ENCODE measurements at regions not wholly inside any gene's neighbourhood (a gene's known extent, or its start where the extent isn't known, plus 50 kb on each side); places are given as distances from the start of the nearest gene placed in this dataset.

DNA sequence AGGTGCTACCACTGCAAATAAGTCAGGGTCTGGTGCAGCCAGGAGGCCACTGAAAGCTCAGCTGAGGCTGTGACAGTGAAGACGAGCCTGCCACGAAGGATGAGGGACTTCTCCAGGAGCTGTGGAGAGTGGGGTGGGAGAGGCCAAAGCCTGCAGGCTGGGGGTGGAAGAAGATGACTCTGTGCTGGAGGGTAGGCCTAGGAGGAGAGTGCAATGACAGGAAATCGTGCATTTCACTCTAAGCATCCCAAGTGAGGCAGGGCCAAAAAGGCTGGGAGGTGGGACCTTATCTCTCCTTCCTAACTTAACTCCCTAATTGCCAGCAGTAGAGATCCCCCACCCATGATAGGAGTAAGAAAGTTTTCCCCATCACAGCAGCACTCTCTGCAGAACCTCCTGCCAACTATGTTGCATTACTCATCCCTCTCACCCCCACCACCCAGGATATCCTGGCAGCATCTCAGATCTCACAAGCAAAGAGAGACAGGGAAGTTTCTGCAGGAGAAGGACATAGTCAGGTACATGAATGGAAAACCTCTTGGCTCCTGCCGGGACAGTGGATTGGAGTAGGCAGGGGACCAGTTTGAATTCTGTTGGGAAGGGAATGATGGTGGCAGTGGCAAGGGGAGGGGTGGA, 466.2 kb downstream of the CDH26 start:
- Histone ChIP-seq H3K27me3 (ENCODE audit: control insufficient read depth, insufficient read depth, low read length) (no peaks in the 10 kb centered on the region), H3K36me3 (ENCODE audit: control insufficient read depth, insufficient read depth, low read length) (no peaks in the 10 kb centered on the region), H3K9me3 (ENCODE audit: control insufficient read depth, low read length) (no peaks in the 10 kb centered on the region), H3K4me1 (ENCODE audit: control insufficient read depth, insufficient read depth, low read length) (no peaks in the 10 kb centered on the region), H3K9ac (ENCODE audit: low read length) (no peak overlapping the region), H3K4me3 (ENCODE audit: low read length) (no peak overlapping the region)

- Histone ChIP-seq H3K4me1 (ENCODE audit: control insufficient read depth, insufficient read depth, low read length) (no peaks in the 10 kb centered on the region), H3K27me3 (ENCODE audit: control insufficient read depth, insufficient read depth, low read length) (no peaks in the 10 kb centered on the region), H3K36me3 (ENCODE audit: control insufficient read depth, insufficient read depth, low read length) (no peaks in the 10 kb centered on the region), H3K9me3 (ENCODE audit: control insufficient read depth, low read length) (no peaks in the 10 kb centered on the region), H3K4me3 (ENCODE audit: low read length) (no peak overlapping the region), H3K9ac (ENCODE audit: low read length) (no peak overlapping the region)
Observed at GRCh38 chr20:60427516-60427915, 469.3 kb downstream of the CDH26 start.

DNA sequence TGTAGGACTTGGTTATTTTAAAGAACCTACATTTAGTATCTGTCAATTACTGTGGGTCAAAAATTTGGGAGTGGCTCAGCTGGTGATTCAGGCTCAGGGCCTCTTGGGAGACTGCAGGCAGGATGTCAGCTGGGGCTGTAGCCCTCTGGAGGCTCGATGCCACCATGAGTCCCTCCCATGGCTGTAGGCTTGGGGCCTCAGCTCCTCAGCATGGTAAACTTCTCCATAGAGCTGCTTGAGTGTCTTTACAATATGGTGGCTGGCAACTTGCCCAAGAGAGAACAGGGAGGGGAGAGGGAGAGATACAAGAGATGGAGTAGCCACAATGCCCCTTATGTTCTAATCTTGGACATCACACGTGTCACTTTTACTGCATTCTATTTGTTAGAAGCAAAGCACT, 470.4 kb downstream of the CDH26 start:
- Histone ChIP-seq H3K4me1 (ENCODE audit: control insufficient read depth, insufficient read depth, low read length) (no peaks in the 10 kb centered on the region), H3K9me3 (ENCODE audit: control insufficient read depth, low read length) (no peaks in the 10 kb centered on the region), H3K4me3 (ENCODE audit: low read length) (no peak overlapping the region), H3K36me3 (ENCODE audit: control insufficient read depth, insufficient read depth, low read length) (no peaks in the 10 kb centered on the region), H3K9ac (ENCODE audit: low read length) (no peak overlapping the region), H3K27me3 (ENCODE audit: control insufficient read depth, insufficient read depth, low read length) (peaks cover 2% of the 10 kb centered on the region)

GRCh38 chr20:60430516-60431001, 472.3 kb downstream of the CDH26 start:
- no peak overlapping the region for H3K4me3 ChIP-seq (ENCODE audit: low read length)
- no peaks in the 10 kb centered on the region for H3K9me3 ChIP-seq (ENCODE audit: control insufficient read depth, low read length)
- H3K9ac ChIP-seq (ENCODE audit: low read length) = no peak overlapping the region
- peaks cover 2% of the 10 kb centered on the region for H3K27me3 ChIP-seq (ENCODE audit: control insufficient read depth, insufficient read depth, low read length)
- H3K4me1 ChIP-seq (ENCODE audit: control insufficient read depth, insufficient read depth, low read length) = no peaks in the 10 kb centered on the region
- H3K36me3 ChIP-seq (ENCODE audit: control insufficient read depth, insufficient read depth, low read length) = no peaks in the 10 kb centered on the region

DNA sequence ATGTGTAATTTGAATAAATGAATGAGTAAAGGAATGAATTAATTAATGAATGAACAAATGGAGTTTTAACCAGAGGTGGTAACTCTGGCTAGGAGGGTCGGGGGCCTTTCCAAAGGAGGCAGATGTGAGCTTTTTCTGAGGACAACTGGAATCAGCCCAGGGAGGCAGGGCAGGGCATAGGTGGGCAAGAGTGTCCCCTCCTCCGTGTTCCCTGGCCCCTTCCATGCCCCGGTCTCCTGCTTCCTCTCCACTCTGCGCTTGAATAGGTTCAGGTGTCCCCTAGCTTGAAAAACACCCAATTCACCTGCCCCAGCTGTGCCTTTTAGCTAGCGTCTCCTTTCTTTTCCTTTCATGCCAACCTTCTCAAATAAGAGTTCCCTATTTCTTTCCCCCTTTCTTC, 473.1 kb downstream of the CDH26 start:
- no peaks in the 10 kb centered on the region for H3K36me3 ChIP-seq (ENCODE audit: control insufficient read depth, insufficient read depth, low read length)
- no peaks in the 10 kb centered on the region for H3K4me1 ChIP-seq (ENCODE audit: control insufficient read depth, insufficient read depth, low read length)
- no peaks in the 10 kb centered on the region for H3K9me3 ChIP-seq (ENCODE audit: control insufficient read depth, low read length)
- peaks cover 2% of the 10 kb centered on the region for H3K27me3 ChIP-seq (ENCODE audit: control insufficient read depth, insufficient read depth, low read length)
- no peak overlapping the region for H3K9ac ChIP-seq (ENCODE audit: low read length)
- no peak overlapping the region for H3K4me3 ChIP-seq (ENCODE audit: low read length)

GRCh38 chr20:60437418-60437817, 479.2 kb downstream of the CDH26 start:
- Histone ChIP-seq H3K9me3 (ENCODE audit: control insufficient read depth, low read length) (no peaks in the 10 kb centered on the region), H3K4me1 (ENCODE audit: control insufficient read depth, insufficient read depth, low read length) (no peaks in the 10 kb centered on the region), H3K9ac (ENCODE audit: low read length) (no peak overlapping the region), H3K4me3 (ENCODE audit: low read length) (no peak overlapping the region), H3K27me3 (ENCODE audit: control insufficient read depth, insufficient read depth, low read length) (peaks cover 2% of the 10 kb centered on the region), H3K36me3 (ENCODE audit: control insufficient read depth, insufficient read depth, low read length) (no peaks in the 10 kb centered on the region)

- Histone ChIP-seq H3K4me1 (ENCODE audit: control insufficient read depth, insufficient read depth, low read length) (no peaks in the 10 kb centered on the region), H3K27me3 (ENCODE audit: control insufficient read depth, insufficient read depth, low read length) (no peaks in the 10 kb centered on the region), H3K9ac (ENCODE audit: low read length) (no peak overlapping the region), H3K9me3 (ENCODE audit: control insufficient read depth, low read length) (no peaks in the 10 kb centered on the region), H3K36me3 (ENCODE audit: control insufficient read depth, insufficient read depth, low read length) (no peaks in the 10 kb centered on the region), H3K4me3 (ENCODE audit: low read length) (no peak overlapping the region)
Observed at GRCh38 chr20:60446267-60447111, 488.3 kb downstream of the CDH26 start.

DNA sequence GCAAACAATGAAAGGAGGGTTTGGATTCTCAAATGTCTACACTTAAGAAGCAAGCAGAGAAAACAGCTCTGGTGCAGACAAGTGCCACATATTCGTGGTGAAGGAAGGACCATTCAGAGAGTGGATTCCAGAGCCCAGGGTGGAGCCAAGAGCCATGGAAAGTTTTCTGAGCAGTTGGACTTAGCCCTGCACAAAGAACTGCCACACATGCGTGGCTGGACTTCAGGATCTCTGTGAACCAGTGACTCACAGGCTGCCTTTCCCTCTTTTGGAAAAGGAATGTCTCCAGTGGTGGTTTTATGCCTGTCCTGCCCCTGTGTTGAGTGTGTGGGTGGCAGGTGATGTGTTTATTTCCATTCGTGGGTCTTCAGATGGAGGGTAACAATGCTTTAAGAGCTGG, 489.5 kb downstream of the CDH26 start:
- H3K9ac ChIP-seq (ENCODE audit: low read length) = no peak overlapping the region
- no peaks in the 10 kb centered on the region for H3K4me1 ChIP-seq (ENCODE audit: control insufficient read depth, insufficient read depth, low read length)
- no peaks in the 10 kb centered on the region for H3K27me3 ChIP-seq (ENCODE audit: control insufficient read depth, insufficient read depth, low read length)
- H3K36me3 ChIP-seq (ENCODE audit: control insufficient read depth, insufficient read depth, low read length) = no peaks in the 10 kb centered on the region
- no peaks in the 10 kb centered on the region for H3K9me3 ChIP-seq (ENCODE audit: control insufficient read depth, low read length)
- H3K4me3 ChIP-seq (ENCODE audit: low read length) = no peak overlapping the region

- Histone ChIP-seq H3K27me3 (ENCODE audit: control insufficient read depth, insufficient read depth, low read length) (no peaks in the 10 kb centered on the region), H3K9ac (ENCODE audit: low read length) (no peak overlapping the region), H3K4me3 (ENCODE audit: low read length) (no peak overlapping the region), H3K36me3 (ENCODE audit: control insufficient read depth, insufficient read depth, low read length) (no peaks in the 10 kb centered on the region), H3K9me3 (ENCODE audit: control insufficient read depth, low read length) (no peaks in the 10 kb centered on the region), H3K4me1 (ENCODE audit: control insufficient read depth, insufficient read depth, low read length) (no peaks in the 10 kb centered on the region)
Observed at GRCh38 chr20:60453388-60454246, 495.4 kb downstream of the CDH26 start.

GRCh38 chr20:60454491-60454890, 496.3 kb downstream of the CDH26 start:
- no peak overlapping the region for H3K4me3 ChIP-seq (ENCODE audit: low read length)
- no peaks in the 10 kb centered on the region for H3K27me3 ChIP-seq (ENCODE audit: control insufficient read depth, insufficient read depth, low read length)
- no peaks in the 10 kb centered on the region for H3K36me3 ChIP-seq (ENCODE audit: control insufficient read depth, insufficient read depth, low read length)
- H3K9me3 ChIP-seq (ENCODE audit: control insufficient read depth, low read length) = no peaks in the 10 kb centered on the region
- H3K4me1 ChIP-seq (ENCODE audit: control insufficient read depth, insufficient read depth, low read length) = no peaks in the 10 kb centered on the region
- H3K9ac ChIP-seq (ENCODE audit: low read length) = no peak overlapping the region

DNA sequence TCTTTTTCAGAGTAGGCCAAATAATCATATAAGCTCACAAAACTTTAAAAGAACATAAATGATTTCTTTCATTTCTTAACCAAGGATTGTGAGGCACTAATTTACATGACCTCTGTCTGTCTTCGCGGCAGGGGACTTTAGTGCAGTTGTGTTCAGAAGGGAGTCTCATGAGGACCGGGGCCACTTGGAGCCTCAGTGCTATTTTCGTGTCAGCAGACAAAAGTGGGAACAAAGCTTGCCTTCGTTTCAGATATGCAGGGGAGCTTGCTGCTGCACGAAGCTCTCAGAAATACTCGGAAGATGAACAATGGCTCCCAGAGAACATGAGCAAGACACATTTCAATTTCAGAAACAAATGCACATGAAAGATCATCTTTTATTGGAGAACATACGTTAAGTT, 497.0 kb downstream of the CDH26 start:
- Histone ChIP-seq H3K36me3 (ENCODE audit: control insufficient read depth, insufficient read depth, low read length) (no peaks in the 10 kb centered on the region), H3K4me3 (ENCODE audit: low read length) (no peak overlapping the region), H3K9ac (ENCODE audit: low read length) (no peak overlapping the region), H3K4me1 (ENCODE audit: control insufficient read depth, insufficient read depth, low read length) (no peaks in the 10 kb centered on the region), H3K27me3 (ENCODE audit: control insufficient read depth, insufficient read depth, low read length) (no peaks in the 10 kb centered on the region), H3K9me3 (ENCODE audit: control insufficient read depth, low read length) (no peaks in the 10 kb centered on the region)

DNA sequence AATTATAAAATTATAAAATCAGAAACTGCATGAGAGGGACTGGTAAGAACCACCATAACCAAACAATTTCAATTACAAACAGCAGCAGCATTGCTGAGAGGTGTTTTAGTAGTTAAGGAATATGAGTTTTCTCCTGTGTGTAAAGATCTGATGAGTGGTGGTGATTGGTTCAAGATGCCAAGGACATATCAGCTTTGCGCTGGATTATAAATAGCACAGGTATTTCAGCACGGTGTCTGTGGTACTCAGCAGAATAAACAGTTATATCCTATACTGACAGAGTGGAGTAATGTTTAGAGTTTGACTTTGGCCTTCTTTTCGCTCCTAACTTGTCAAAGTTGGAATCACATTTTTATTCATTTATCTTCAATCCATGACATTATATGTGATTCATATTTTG, 501.0 kb downstream of the CDH26 start:
- no peak overlapping the region for H3K9ac ChIP-seq (ENCODE audit: low read length)
- no peaks in the 10 kb centered on the region for H3K36me3 ChIP-seq (ENCODE audit: control insufficient read depth, insufficient read depth, low read length)
- H3K27me3 ChIP-seq (ENCODE audit: control insufficient read depth, insufficient read depth, low read length) = no peaks in the 10 kb centered on the region
- H3K4me3 ChIP-seq (ENCODE audit: low read length) = no peak overlapping the region
- no peaks in the 10 kb centered on the region for H3K4me1 ChIP-seq (ENCODE audit: control insufficient read depth, insufficient read depth, low read length)
- H3K9me3 ChIP-seq (ENCODE audit: control insufficient read depth, low read length) = no peaks in the 10 kb centered on the region
